ENCODE measurements at regions not wholly inside any gene's neighbourhood (a gene's known extent, or its start where the extent isn't known, plus 50 kb on each side); places are given as distances from the start of the nearest gene placed in this dataset.

GRCh38 chr5:158602981-158603380 is 496.7 kb downstream of the EBF1 start:
- DNase-seq = no peak
- Histone ChIP-seq H3K27me3 (no peaks in the 10 kb centered on the region), H3K36me3 (no peaks in the 10 kb centered on the region), H3K9me3 (no peaks in the 10 kb centered on the region), H3K4me1 (no peaks in the 10 kb centered on the region), H3K27ac (no peak overlapping the region), H3K4me3 (no peak overlapping the region)
- TF ChIP-seq CTCF (IDR thresholded peaks at IDR 0.05) = no peak
- TF ChIP-seq POLR2A (IDR thresholded peaks at IDR 0.05) = no peak

- Histone ChIP-seq H3K4me3 (no peak overlapping the region), H3K36me3 (no peaks in the 10 kb centered on the region), H3K9me3 (no peaks in the 10 kb centered on the region), H3K4me1 (no peaks in the 10 kb centered on the region), H3K27me3 (no peaks in the 10 kb centered on the region), H3K27ac (no peak overlapping the region)
- no peak for DNase-seq
- no peak for TF ChIP-seq POLR2A (IDR thresholded peaks at IDR 0.05)
- no peak for TF ChIP-seq CTCF (IDR thresholded peaks at IDR 0.05)
Measured at GRCh38 chr5:158601118-158601517, 498.6 kb downstream of the EBF1 start.

- TF ChIP-seq POLR2A (IDR thresholded peaks at IDR 0.05) (no peak), CTCF (IDR thresholded peaks at IDR 0.05) (no peak)
- H3K27ac ChIP-seq = no peak overlapping the region
- H3K36me3 ChIP-seq = no peaks in the 10 kb centered on the region
- H3K4me3 ChIP-seq = no peak overlapping the region
- no peaks in the 10 kb centered on the region for H3K27me3 ChIP-seq
- H3K4me1 ChIP-seq = no peaks in the 10 kb centered on the region
- no peaks in the 10 kb centered on the region for H3K9me3 ChIP-seq
- no peak for DNase-seq
Measured at GRCh38 chr5:158600679-158601078, 499.0 kb downstream of the EBF1 start.

- H3K4me1 ChIP-seq = no peaks in the 10 kb centered on the region
- H3K4me3 ChIP-seq = no peak overlapping the region
- no peak for DNase-seq
- no peak overlapping the region for H3K27ac ChIP-seq
- no peaks in the 10 kb centered on the region for H3K9me3 ChIP-seq
- TF ChIP-seq CTCF (IDR thresholded peaks at IDR 0.05) (no peak), POLR2A (IDR thresholded peaks at IDR 0.05) (no peak)
- no peaks in the 10 kb centered on the region for H3K27me3 ChIP-seq
- H3K36me3 ChIP-seq = no peaks in the 10 kb centered on the region
Measured at GRCh38 chr5:158599157-158599556, 500.6 kb downstream of the EBF1 start.

GRCh38 chr5:158594595-158595242 is 505.0 kb downstream of the EBF1 start:
- Histone ChIP-seq H3K27ac (no peak overlapping the region), H3K4me1 (peaks cover 0 to 7% (median 1%) of the 10 kb centered on the region in 4 donors), H3K4me3 (no peak overlapping the region), H3K27me3 (no peaks in the 10 kb centered on the region), H3K9me3 (no peaks in the 10 kb centered on the region), H3K36me3 (no peaks in the 10 kb centered on the region)
- no peak for DNase-seq
- TF ChIP-seq POLR2A (IDR thresholded peaks at IDR 0.05) (no peak), CTCF (IDR thresholded peaks at IDR 0.05) (no peak)

- Histone ChIP-seq H3K27ac (no peak overlapping the region), H3K4me3 (no peak overlapping the region), H3K36me3 (no peaks in the 10 kb centered on the region), H3K27me3 (no peaks in the 10 kb centered on the region), H3K9me3 (no peaks in the 10 kb centered on the region), H3K4me1 (peaks cover 0 to 10% (median 1%) of the 10 kb centered on the region in 4 donors)
- no peak for TF ChIP-seq POLR2A (IDR thresholded peaks at IDR 0.05)
- no peak for DNase-seq
Measured at GRCh38 chr5:158593925-158594324, 505.8 kb downstream of the EBF1 start.

Data from Peyer's patch (tissue), 4 donors.